ENCODE measurements at regions not wholly inside any gene's neighbourhood (a gene's known extent, or its start where the extent isn't known, plus 50 kb on each side); places are given as distances from the start of the nearest gene placed in this dataset.

DNA sequence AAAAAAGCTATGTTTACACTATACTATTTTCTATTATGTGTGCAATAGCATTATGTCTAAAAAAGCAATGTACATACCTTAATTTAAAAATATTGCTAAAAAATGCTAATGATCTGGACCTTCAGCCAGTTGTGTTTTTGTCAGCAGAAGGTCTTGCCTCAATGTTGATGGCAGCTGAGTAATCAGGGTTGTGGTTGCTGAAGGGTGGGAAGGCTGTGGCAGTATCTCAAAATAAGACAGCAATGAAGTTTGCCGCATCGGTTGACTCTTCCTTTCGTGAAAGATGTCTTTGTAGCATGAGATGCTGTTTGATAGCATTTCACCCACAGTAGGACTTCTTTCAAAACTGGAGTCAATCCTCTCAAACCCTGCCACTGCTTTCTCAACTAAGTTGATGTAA is 134.7 kb upstream of the CDYL start:
- intact Hi-C loops (cut with micrococcal nuclease; ENCODE audit: unreplicated experiment) = no loop called here
- Histone ChIP-seq H2AFZ (ENCODE audit: low read length) (no peak overlapping the region), H3K4me1 (ENCODE audit: insufficient read depth, low read length, poor library complexity, severe bottlenecking) (no peaks in the 10 kb centered on the region), H3K4me3 (ENCODE audit: low read depth, low read length, poor library complexity, severe bottlenecking) (no peak overlapping the region), H3K79me2 (ENCODE audit: insufficient read depth, low read depth, low read length) (no peaks in the 10 kb centered on the region), H3K9me3 (ENCODE audit: low read length) (no peaks in the 10 kb centered on the region), H3K27ac (ENCODE audit: low read depth, low read length, poor library complexity, severe bottlenecking) (no peak overlapping the region), H3K36me3 (ENCODE audit: insufficient read depth, low read length) (no peaks in the 10 kb centered on the region), H4K20me1 (ENCODE audit: insufficient read depth, low read length) (no peaks in the 10 kb centered on the region), H3K4me2 (ENCODE audit: low read length) (no peak overlapping the region), H3K9me2 (ENCODE audit: insufficient read depth, low read length) (no peaks in the 10 kb centered on the region)
- POLR2A ChIA-PET = no interaction called here
- BruUV-seq (replicated peaks) = no TSS peak
- CTCF ChIA-PET (ENCODE audit: unreplicated experiment) = no interaction called here
- TF ChIP-seq EZH2phosphoT487 (IDR thresholded peaks at IDR 0.05; ENCODE audit: borderline replicate concordance, low read depth, low read length) = no peak
- TF ChIP-seq, protein P1, sequence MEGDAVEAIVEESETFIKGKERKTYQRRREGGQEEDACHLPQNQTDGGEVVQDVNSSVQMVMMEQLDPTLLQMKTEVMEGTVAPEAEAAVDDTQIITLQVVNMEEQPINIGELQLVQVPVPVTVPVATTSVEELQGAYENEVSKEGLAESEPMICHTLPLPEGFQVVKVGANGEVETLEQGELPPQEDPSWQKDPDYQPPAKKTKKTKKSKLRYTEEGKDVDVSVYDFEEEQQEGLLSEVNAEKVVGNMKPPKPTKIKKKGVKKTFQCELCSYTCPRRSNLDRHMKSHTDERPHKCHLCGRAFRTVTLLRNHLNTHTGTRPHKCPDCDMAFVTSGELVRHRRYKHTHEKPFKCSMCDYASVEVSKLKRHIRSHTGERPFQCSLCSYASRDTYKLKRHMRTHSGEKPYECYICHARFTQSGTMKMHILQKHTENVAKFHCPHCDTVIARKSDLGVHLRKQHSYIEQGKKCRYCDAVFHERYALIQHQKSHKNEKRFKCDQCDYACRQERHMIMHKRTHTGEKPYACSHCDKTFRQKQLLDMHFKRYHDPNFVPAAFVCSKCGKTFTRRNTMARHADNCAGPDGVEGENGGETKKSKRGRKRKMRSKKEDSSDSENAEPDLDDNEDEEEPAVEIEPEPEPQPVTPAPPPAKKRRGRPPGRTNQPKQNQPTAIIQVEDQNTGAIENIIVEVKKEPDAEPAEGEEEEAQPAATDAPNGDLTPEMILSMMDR (conservative IDR thresholded peaks at IDR 0.05; ENCODE audit: low read length) = no peak
- DNase-seq (ENCODE audit: low spot score) = no peak

- CTCF ChIA-PET (ENCODE audit: unreplicated experiment) = no interaction called here
- H3K4me2 ChIP-seq (ENCODE audit: low read length) = no peak overlapping the region
- intact Hi-C loops (cut with micrococcal nuclease; ENCODE audit: unreplicated experiment) = loop anchor here (1.0 kb wide), 1 partner anchor 27 kb away; no protein-coding TSS in a partner anchor
Measured at GRCh38 chr6:4640139-4640538, 136.1 kb upstream of the CDYL start.

GRCh38 chr6:4638641-4639040 is 137.6 kb upstream of the CDYL start:
- Histone ChIP-seq H2AFZ (ENCODE audit: low read length) (no peak overlapping the region), H3K9me2 (ENCODE audit: insufficient read depth, low read length) (no peaks in the 10 kb centered on the region), H3K4me3 (ENCODE audit: low read depth, low read length, poor library complexity, severe bottlenecking) (no peak overlapping the region), H3K4me2 (ENCODE audit: low read length) (no peak overlapping the region), H3K79me2 (ENCODE audit: insufficient read depth, low read depth, low read length) (no peaks in the 10 kb centered on the region), H4K20me1 (ENCODE audit: insufficient read depth, low read length) (no peaks in the 10 kb centered on the region), H3K27ac (ENCODE audit: low read depth, low read length, poor library complexity, severe bottlenecking) (no peak overlapping the region), H3K4me1 (ENCODE audit: insufficient read depth, low read length, poor library complexity, severe bottlenecking) (no peaks in the 10 kb centered on the region), H3K36me3 (ENCODE audit: insufficient read depth, low read length) (no peaks in the 10 kb centered on the region), H3K9me3 (ENCODE audit: low read length) (no peaks in the 10 kb centered on the region)
- no peak for DNase-seq (ENCODE audit: low spot score)
- CTCF ChIA-PET (ENCODE audit: unreplicated experiment) = no interaction called here
- TF ChIP-seq EZH2phosphoT487 (IDR thresholded peaks at IDR 0.05; ENCODE audit: borderline replicate concordance, low read depth, low read length) = no peak
- TF ChIP-seq, protein P1 (conservative IDR thresholded peaks at IDR 0.05; ENCODE audit: low read length) = no peak
- BruUV-seq (replicated peaks) = no TSS peak
- POLR2A ChIA-PET = interaction anchor here (0.9 kb wide), 1 partner anchor 8 kb away, joined by 3 read pairs; no protein-coding TSS in a partner anchor
- intact Hi-C loops (cut with micrococcal nuclease; ENCODE audit: unreplicated experiment) = no loop called here

More at GRCh38 chr6:4640139-4640538, 136.1 kb upstream of the CDYL start:
- Histone ChIP-seq H3K4me3 (ENCODE audit: low read depth, low read length, poor library complexity, severe bottlenecking) (no peak overlapping the region), H2AFZ (ENCODE audit: low read length) (no peak overlapping the region), H3K79me2 (ENCODE audit: insufficient read depth, low read depth, low read length) (no peaks in the 10 kb centered on the region), H3K36me3 (ENCODE audit: insufficient read depth, low read length) (no peaks in the 10 kb centered on the region), H3K4me1 (ENCODE audit: insufficient read depth, low read length, poor library complexity, severe bottlenecking) (no peaks in the 10 kb centered on the region), H4K20me1 (ENCODE audit: insufficient read depth, low read length) (no peaks in the 10 kb centered on the region), H3K9me3 (ENCODE audit: low read length) (no peaks in the 10 kb centered on the region), H3K9me2 (ENCODE audit: insufficient read depth, low read length) (no peaks in the 10 kb centered on the region), H3K27ac (ENCODE audit: low read depth, low read length, poor library complexity, severe bottlenecking) (no peak overlapping the region)
- POLR2A ChIA-PET = no interaction called here
- BruUV-seq (replicated peaks) = no TSS peak
- DNase-seq (ENCODE audit: low spot score) = no peak
- TF ChIP-seq, protein P1 (conservative IDR thresholded peaks at IDR 0.05; ENCODE audit: low read length) = no peak
- TF ChIP-seq EZH2phosphoT487 (IDR thresholded peaks at IDR 0.05; ENCODE audit: borderline replicate concordance, low read depth, low read length) = no peak
